ENCODE measurements at regions not wholly inside any gene's neighbourhood (a gene's known extent, or its start where the extent isn't known, plus 50 kb on each side); places are given as distances from the start of the nearest gene placed in this dataset.

DNA sequence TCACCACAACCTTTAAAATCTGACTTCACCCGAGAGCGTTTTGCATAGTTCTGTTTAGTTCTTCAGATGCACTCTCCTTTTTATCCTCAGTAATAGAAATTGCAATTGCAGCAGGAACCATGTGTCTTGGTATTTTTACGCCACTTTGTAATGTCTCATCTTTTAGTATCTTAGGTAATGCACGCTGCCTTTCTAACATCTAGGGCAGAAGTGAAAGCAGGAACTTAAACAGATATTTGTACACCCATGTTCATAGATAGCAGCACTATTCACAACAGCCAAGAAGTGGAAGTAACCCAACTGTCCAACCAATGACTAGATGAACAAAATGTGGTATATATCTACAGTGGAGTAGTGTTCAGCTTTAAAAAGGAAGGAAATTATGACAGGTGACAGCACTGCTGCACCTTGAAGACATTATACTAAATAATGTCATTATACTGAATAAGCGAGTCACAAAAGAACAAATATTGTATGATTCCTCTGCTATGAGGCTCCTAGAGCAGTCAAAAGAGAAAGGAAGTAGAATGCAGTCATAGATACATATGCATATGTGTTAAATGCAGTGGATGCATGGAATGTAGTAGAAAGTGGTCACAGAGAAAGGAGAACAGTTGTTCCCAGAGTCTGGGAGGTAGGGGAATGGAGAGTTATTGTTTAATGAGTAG lies 105.9 kb upstream of the GJB6 start:
- peak overlapping the region in 1 of 3 experiments; percentile 1 for H3K27ac Mint-ChIP-seq
- H3K4me1 Mint-ChIP-seq, result no peaks in the 10 kb centered on the region
- H3K4me3 Mint-ChIP-seq, result no peak overlapping the region
- H3K9me3 Mint-ChIP-seq, result no peaks in the 10 kb centered on the region
- H3K36me3 Mint-ChIP-seq (ENCODE audit: low read depth), result no peaks in the 10 kb centered on the region
- H3K27me3 Mint-ChIP-seq (ENCODE audit: low read depth), result no peaks in the 10 kb centered on the region
- TF ChIP-seq, protein P1, sequence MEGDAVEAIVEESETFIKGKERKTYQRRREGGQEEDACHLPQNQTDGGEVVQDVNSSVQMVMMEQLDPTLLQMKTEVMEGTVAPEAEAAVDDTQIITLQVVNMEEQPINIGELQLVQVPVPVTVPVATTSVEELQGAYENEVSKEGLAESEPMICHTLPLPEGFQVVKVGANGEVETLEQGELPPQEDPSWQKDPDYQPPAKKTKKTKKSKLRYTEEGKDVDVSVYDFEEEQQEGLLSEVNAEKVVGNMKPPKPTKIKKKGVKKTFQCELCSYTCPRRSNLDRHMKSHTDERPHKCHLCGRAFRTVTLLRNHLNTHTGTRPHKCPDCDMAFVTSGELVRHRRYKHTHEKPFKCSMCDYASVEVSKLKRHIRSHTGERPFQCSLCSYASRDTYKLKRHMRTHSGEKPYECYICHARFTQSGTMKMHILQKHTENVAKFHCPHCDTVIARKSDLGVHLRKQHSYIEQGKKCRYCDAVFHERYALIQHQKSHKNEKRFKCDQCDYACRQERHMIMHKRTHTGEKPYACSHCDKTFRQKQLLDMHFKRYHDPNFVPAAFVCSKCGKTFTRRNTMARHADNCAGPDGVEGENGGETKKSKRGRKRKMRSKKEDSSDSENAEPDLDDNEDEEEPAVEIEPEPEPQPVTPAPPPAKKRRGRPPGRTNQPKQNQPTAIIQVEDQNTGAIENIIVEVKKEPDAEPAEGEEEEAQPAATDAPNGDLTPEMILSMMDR (IDR thresholded peaks at IDR 0.05; ENCODE audit: unreplicated experiment in 3 of 3), result no peak

DNA sequence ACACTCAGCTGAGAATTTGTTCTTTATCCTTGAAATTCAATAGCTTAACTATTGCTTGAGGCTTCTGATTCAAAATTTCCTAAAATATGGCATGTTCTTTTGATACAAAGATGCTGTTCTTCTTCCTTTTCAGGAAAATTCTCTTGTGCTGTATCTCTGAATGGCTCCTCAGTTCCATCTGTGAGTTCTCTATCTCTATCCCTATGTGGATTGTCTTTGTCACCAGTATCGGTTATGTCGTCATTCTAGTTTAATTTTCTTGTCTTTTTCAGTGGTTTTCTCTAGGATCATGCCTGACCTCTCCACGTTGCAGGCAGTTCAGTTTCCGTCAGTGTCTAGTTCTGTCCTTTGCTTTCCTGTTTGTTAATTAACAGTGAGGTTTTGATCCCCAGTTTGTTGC lies 104.6 kb upstream of the GJB6 start:
- Mint-ChIP-seq H3K4me3 (no peak overlapping the region), H3K27ac (no peak overlapping the region), H3K4me1 (no peaks in the 10 kb centered on the region), H3K36me3 (ENCODE audit: low read depth) (no peaks in the 10 kb centered on the region), H3K27me3 (ENCODE audit: low read depth) (no peaks in the 10 kb centered on the region), H3K9me3 (no peaks in the 10 kb centered on the region)
- TF ChIP-seq, protein P1 (IDR thresholded peaks at IDR 0.05; ENCODE audit: unreplicated experiment in 3 of 3), result no peak

DNA sequence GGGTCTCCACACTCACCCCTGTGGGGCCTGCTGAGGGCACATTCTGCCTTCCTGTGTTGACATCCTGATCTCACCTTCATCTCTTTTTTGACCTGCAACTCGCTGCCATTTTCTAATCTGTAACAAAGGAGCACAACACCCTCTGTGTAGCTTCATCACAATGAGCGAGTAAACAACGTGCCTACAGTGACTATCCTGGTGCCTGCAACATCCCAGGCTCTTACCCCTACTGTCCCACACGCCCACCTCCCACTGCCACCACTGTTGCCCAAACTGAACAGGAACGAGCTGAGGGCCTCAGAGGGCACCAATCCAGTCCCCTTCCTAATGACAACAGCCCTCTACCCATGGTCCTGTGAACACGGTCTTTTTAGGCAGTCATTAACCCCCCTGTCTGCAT lies 102.2 kb upstream of the GJB6 start:
- TF ChIP-seq, protein P1 (IDR thresholded peaks at IDR 0.05; ENCODE audit: unreplicated experiment in 3 of 3), result no peak
- H3K27ac Mint-ChIP-seq, result no peak overlapping the region

DNA sequence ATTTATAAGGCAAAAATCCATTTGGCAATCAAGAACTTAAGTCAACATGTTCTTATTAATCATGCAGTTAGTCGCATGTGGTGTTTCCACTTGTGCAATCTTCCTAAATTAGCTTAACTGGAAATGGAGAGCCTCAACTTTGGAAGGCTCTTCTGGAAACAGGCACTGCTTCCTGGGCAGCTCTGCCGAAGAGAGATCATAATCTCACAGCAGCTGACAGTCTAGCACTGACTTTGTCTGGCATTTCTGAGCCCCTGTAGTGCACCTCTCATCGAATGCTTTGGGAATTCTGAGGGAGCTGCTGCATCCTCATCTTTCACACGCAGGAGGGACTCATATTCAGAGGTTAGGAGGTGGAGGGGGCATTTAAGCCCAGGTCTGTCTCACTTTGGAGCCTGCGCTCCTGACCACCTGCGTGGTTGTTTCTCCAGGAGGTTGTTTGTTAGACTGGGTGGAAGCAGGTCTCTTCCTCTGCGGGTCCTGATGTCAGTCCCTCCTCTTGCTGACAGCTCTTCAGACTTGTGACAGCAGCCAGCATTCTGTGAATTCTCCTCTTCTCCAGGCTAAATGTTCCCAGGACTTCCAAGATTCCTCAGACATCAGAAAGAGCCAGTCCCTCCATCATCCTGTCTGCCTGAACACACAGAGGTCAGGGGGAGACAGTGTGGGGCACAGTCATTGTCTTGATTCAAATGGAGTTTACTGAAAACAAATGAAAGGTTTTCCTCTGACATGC lies 100.4 kb upstream of the GJB6 start:
- Mint-ChIP-seq H3K4me1 (no peaks in the 10 kb centered on the region), H3K36me3 (ENCODE audit: low read depth) (no peaks in the 10 kb centered on the region), H3K9me3 (peaks cover 20% of the 10 kb centered on the region), H3K27me3 (ENCODE audit: low read depth) (peaks cover 12% of the 10 kb centered on the region), H3K27ac (no peak overlapping the region), H3K4me3 (no peak overlapping the region)
- TF ChIP-seq, protein P1 (IDR thresholded peaks at IDR 0.05; ENCODE audit: unreplicated experiment in 3 of 3), result no peak

More for the DNA sequence above, 102.2 kb upstream of the GJB6 start:
- Mint-ChIP-seq H3K4me1 (no peaks in the 10 kb centered on the region), H3K9me3 (peaks cover 6% of the 10 kb centered on the region), H3K27me3 (ENCODE audit: low read depth) (peaks cover 8% of the 10 kb centered on the region), H3K36me3 (ENCODE audit: low read depth) (no peaks in the 10 kb centered on the region), H3K4me3 (no peak overlapping the region)

DNA sequence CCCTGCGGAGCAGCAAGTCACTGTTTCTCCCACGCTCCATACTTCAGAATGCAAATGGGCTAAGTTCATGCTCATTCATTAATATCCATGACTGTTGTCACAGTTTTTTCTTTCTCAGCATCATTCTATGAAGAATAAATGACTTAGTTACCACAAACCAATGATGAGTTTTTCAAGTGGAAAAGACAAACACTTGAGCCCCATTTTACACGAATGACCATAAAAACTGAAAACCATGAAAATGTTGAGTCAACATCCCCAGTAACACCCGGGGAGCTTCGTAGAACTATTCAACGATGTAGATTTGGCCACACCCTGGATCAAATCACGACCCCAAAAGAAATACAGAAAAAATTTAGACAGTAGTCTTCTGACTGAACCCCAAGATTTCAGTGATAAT lies 99.8 kb upstream of the GJB6 start:
- H3K27me3 Mint-ChIP-seq (ENCODE audit: low read depth), result peaks cover 12% of the 10 kb centered on the region
- TF ChIP-seq, protein P1 (IDR thresholded peaks at IDR 0.05; ENCODE audit: unreplicated experiment in 3 of 3), result no peak
- peaks cover 26% of the 10 kb centered on the region for H3K9me3 Mint-ChIP-seq
- H3K36me3 Mint-ChIP-seq (ENCODE audit: low read depth), result no peaks in the 10 kb centered on the region
- H3K4me1 Mint-ChIP-seq, result no peaks in the 10 kb centered on the region
- H3K4me3 Mint-ChIP-seq, result no peak overlapping the region
- no peak overlapping the region for H3K27ac Mint-ChIP-seq

All from nephron (organoid).